H1 (cell line): ENCODE measurements at regions not wholly inside any gene's neighbourhood (a gene's known extent, or its start where the extent isn't known, plus 50 kb on each side); places are given as distances from the start of the nearest gene placed in this dataset.

Experiments used
- CTCF ChIA-PET: fragments of 300-600 bp; sonication (Branson Sonifier 250); formaldehyde crosslinking; loops from one replicate; lab custom pipeline; 2021; ENCODE audit not compliant: partially characterized antibody; lab: Charles Lee
- POLR2A ChIA-PET: fragments of 300-600 bp; sonication (Branson Sonifier 250); formaldehyde crosslinking; loops from one replicate; lab custom pipeline; 2021; ENCODE audit warnings: inconsistent platforms; ENCODE audit not compliant: partially characterized antibody; lab: Charles Lee
- DNase-seq, 2 experiments: peaks; one replicate each; pipeline versions ENCODE4 v3.0.0 to v3.0.0-alpha.2; 2010 to 2022; ENCODE audit warnings: low spot score in 2 of 2, low read depth in 1 of 2, mixed read lengths in 1 of 2
- FAIRE-seq: peaks from 2 replicates; lab custom pipeline; 2011; peaks lifted over from hg19 to GRCh38; lab: Jason Lieb, UNC
- H2AFZ ChIP-seq: 2 replicates; pipeline ENCODE4 v1.8.1; 2012; ENCODE audit warnings: low read length, inconsistent platforms
- H2AK5ac ChIP-seq: 2 replicates; pipeline ENCODE4 v1.6.1; 2013; ENCODE audit warnings: low read depth, low read length
- H2BK120ac ChIP-seq: replicated peaks from 2 replicates; pipeline ENCODE3; 2013; ENCODE audit warnings: low read depth, low read length, inconsistent platforms
- H2BK12ac ChIP-seq: 2 replicates; pipeline ENCODE4 v1.6.1; 2013; ENCODE audit warnings: low read depth, low read length
- H2BK15ac ChIP-seq: 2 replicates; pipeline ENCODE4 v1.6.1; 2013; ENCODE audit warnings: low read length
- H2BK20ac ChIP-seq: 2 replicates; pipeline ENCODE4 v1.6.1; 2013; ENCODE audit warnings: low read length
- H2BK5ac ChIP-seq: 2 replicates; pipeline ENCODE4 v1.6.1; 2013; ENCODE audit warnings: low read depth, low read length
- H3K14ac ChIP-seq: 2 replicates; pipeline ENCODE4 v1.6.1; 2013; ENCODE audit warnings: inconsistent platforms; ENCODE audit not compliant: insufficient read length
- H3K18ac ChIP-seq: 2 replicates; pipeline ENCODE4 v1.6.1; 2013; ENCODE audit warnings: low read length; ENCODE audit errors: extremely low read depth
- H3K23ac ChIP-seq: 2 replicates; pipeline ENCODE4 v1.6.1; 2013; ENCODE audit warnings: inconsistent platforms; ENCODE audit not compliant: insufficient read length
- H3K23me2 ChIP-seq: 2 replicates; pipeline ENCODE4 v1.6.1; 2013; ENCODE audit warnings: low read depth, low read length
- H3K27ac ChIP-seq: 2 replicates; pipeline ENCODE4 v1.6.1; 2011; ENCODE audit warnings: low read depth, low read length, inconsistent platforms
- H3K27me3 ChIP-seq, 4 experiments: replicated peaks in 1 of 4; 1 replicate in 1 of 4; 2 replicates in 3 of 4; pipeline versions ENCODE4 v1.6.1 to v1.8.1; 2011 to 2013; ENCODE audit warnings: low read length in 3 of 4, mild to moderate bottlenecking in 3 of 4, inconsistent platforms in 2 of 4, mixed read lengths in 2 of 4, moderate library complexity in 1 of 4; ENCODE audit not compliant: control insufficient read depth in 3 of 4, insufficient read depth in 3 of 4; ENCODE audit errors: extremely low read depth in 1 of 4
- H3K36me3 ChIP-seq, 4 experiments: 2 replicates each; pipeline versions ENCODE4 v1.6.1 to v1.8.1; 2011 to 2013; ENCODE audit warnings: mild to moderate bottlenecking in 4 of 4, low read length in 3 of 4, moderate library complexity in 2 of 4, control low read depth in 1 of 4, inconsistent platforms in 1 of 4; ENCODE audit not compliant: insufficient read depth in 4 of 4, control insufficient read depth in 2 of 4
- H3K4ac ChIP-seq: replicated peaks from 2 replicates; pipeline ENCODE3; 2013; ENCODE audit warnings: low read length, low read depth, mixed read lengths, inconsistent platforms; ENCODE audit not compliant: insufficient read length
- H3K4me1 ChIP-seq, 4 experiments: replicated peaks in 1 of 4; 1 replicate in 1 of 4; 2 replicates in 3 of 4; pipeline versions ENCODE4 v1.6.1 to v1.8.1; 2011 to 2013; ENCODE audit warnings: low read length in 3 of 4, inconsistent platforms in 2 of 4, mixed read lengths in 1 of 4; ENCODE audit not compliant: insufficient read depth in 4 of 4, control insufficient read depth in 3 of 4
- H3K4me2 ChIP-seq, 2 experiments: 2 replicates each; pipeline versions ENCODE4 v1.6.1 to v1.8.1; 2011 to 2013; ENCODE audit warnings: low read depth in 2 of 2, low read length in 2 of 2, control low read depth in 1 of 2, inconsistent platforms in 1 of 2, mild to moderate bottlenecking in 1 of 2; ENCODE audit not compliant: insufficient read depth in 1 of 2
- H3K4me3 ChIP-seq, 4 experiments: fragments of 200-600, 300-600 bp in 1 of 4; sonication (generic), shearing (Covaris generic), sonication (Bioruptor Twin) in 1 of 4; 2 replicates each; pipeline versions ENCODE4 v1.5.1 to v1.8.1; 2011 to 2016; ENCODE audit warnings: low read length in 4 of 4, low read depth in 3 of 4, control low read depth in 2 of 4, inconsistent platforms in 2 of 4, mild to moderate bottlenecking in 2 of 4, mixed read lengths in 1 of 4, moderate library complexity in 1 of 4; ENCODE audit not compliant: insufficient read depth in 2 of 4; ENCODE audit errors: extremely low read depth in 1 of 4
- H3K56ac ChIP-seq: replicated peaks from 2 replicates; pipeline ENCODE3; 2013; ENCODE audit warnings: low read depth, mild to moderate bottlenecking, mixed read lengths, low read length, inconsistent platforms; ENCODE audit not compliant: insufficient read length
- H3K79me1 ChIP-seq: 2 replicates; pipeline ENCODE4 v1.6.1; 2013; ENCODE audit warnings: low read depth, low read length, control low read depth
- H3K79me2 ChIP-seq, 2 experiments: 2 replicates each; pipeline versions ENCODE4 v1.6.1 to v1.8.1; 2012 to 2013; ENCODE audit warnings: low read length in 2 of 2, mild to moderate bottlenecking in 2 of 2, inconsistent platforms in 1 of 2; ENCODE audit not compliant: insufficient read depth in 2 of 2, control insufficient read depth in 1 of 2
- H3K9ac ChIP-seq, 4 experiments: replicated peaks in 1 of 4; 1 replicate in 1 of 4; 2 replicates in 3 of 4; pipeline versions ENCODE4 v1.6.1 to v1.8.1; 2011 to 2013; ENCODE audit warnings: low read depth in 3 of 4, low read length in 3 of 4, control low read depth in 2 of 4, mild to moderate bottlenecking in 2 of 4, moderate library complexity in 2 of 4, inconsistent platforms in 1 of 4; ENCODE audit errors: extremely low read depth in 1 of 4
- H3K9me3 ChIP-seq, 2 experiments: 2 replicates each; pipeline versions ENCODE4 v1.6.1 to v1.8.1; 2012 to 2013; ENCODE audit warnings: mild to moderate bottlenecking in 2 of 2, moderate library complexity in 2 of 2, control low read depth in 1 of 2, inconsistent platforms in 1 of 2, low read depth in 1 of 2, low read length in 1 of 2, mixed read lengths in 1 of 2; ENCODE audit not compliant: insufficient read depth in 2 of 2
- H4K20me1 ChIP-seq, 2 experiments: replicated peaks in 1 of 2; 2 replicates each; pipeline versions ENCODE3 to v1.8.1; 2011 to 2013; ENCODE audit warnings: inconsistent platforms in 2 of 2, low read length in 2 of 2, mild to moderate bottlenecking in 1 of 2; ENCODE audit not compliant: insufficient read depth in 2 of 2, control insufficient read depth in 1 of 2
- H4K5ac ChIP-seq: 2 replicates; pipeline ENCODE4 v1.6.1; 2013; ENCODE audit warnings: low read length, low read depth, mixed read lengths, inconsistent platforms; ENCODE audit not compliant: insufficient read length
- H4K8ac ChIP-seq: 2 replicates; pipeline ENCODE4 v1.8.0; 2013; ENCODE audit warnings: mild to moderate bottlenecking, moderate library complexity, low read length, inconsistent platforms; ENCODE audit not compliant: insufficient read depth; ENCODE audit errors: extremely low read depth
- H4K91ac ChIP-seq: replicated peaks from 2 replicates; pipeline ENCODE3; 2013; ENCODE audit warnings: low read length, mixed read lengths, inconsistent platforms; ENCODE audit not compliant: insufficient read length
- ATF3 ChIP-seq: IDR thresholded peaks from 2 replicates; pipeline ENCODE4 v1.6.1; 2011; ENCODE audit warnings: low read depth, mild to moderate bottlenecking, low read length; ENCODE audit not compliant: insufficient read depth
- CTBP2 ChIP-seq: IDR thresholded peaks from 2 replicates; pipeline ENCODE4 v1.7.0; 2011; ENCODE audit warnings: borderline replicate concordance, mild to moderate bottlenecking, moderate library complexity, mixed read lengths, low read length; ENCODE audit not compliant: insufficient read depth, insufficient read length
- EP300 ChIP-seq, 2 experiments: IDR thresholded peaks; 1 replicate in 1 of 2; 2 replicates in 1 of 2; pipeline ENCODE4 v1.6.1; 2011 to 2012; ENCODE audit warnings: low read depth in 2 of 2, low read length in 2 of 2, mild to moderate bottlenecking in 2 of 2, borderline replicate concordance in 1 of 2, inconsistent platforms in 1 of 2, moderate library complexity in 1 of 2
- KDM5A ChIP-seq: fragments of 200-600 bp; IDR thresholded peaks from 2 replicates; pipeline ENCODE4 v1.7.1; 2012; ENCODE audit warnings: mild to moderate bottlenecking, low read length, inconsistent platforms, mixed read lengths
- POU5F1 ChIP-seq: IDR thresholded peaks from 2 replicates; pipeline ENCODE4 v1.6.1; 2011; ENCODE audit warnings: low read depth, mild to moderate bottlenecking, low read length, moderate library complexity
- SP1 ChIP-seq: IDR thresholded peaks from 2 replicates; pipeline ENCODE4 v1.6.1; 2011; ENCODE audit warnings: low read depth, low read length
- SP2 ChIP-seq: IDR thresholded peaks from 2 replicates; pipeline ENCODE4 v1.6.1; 2012; ENCODE audit warnings: mild to moderate bottlenecking, low read length, inconsistent platforms
- WGBS, 2 experiments: shearing (Covaris generic) in 1 of 2; methylation state at CpG; one replicate each; pipeline versions ENCODE4 v1.1.6 to v1.1.7; 2013 to 2015; ENCODE audit warnings: low lambda C conversion rate in 2 of 2, mixed read lengths in 2 of 2, inconsistent platforms in 1 of 2, low coverage in 1 of 2, missing lambda C conversion rate in 1 of 2; ENCODE audit not compliant: insufficient replicate concordance in 2 of 2, insufficient coverage in 1 of 2, insufficient read length in 1 of 2; ENCODE audit errors: extremely low coverage in 1 of 2, missing lambda C conversion rate in 1 of 2; 5-methylcytosine and 5-hydroxymethylcytosine counted together

- POLR2A ChIA-PET: no interaction called here
- peaks cover 0 to 3% (median 0%) of the 10 kb centered on the region in 4 experiments; a peak in 2 of 7 replicates for H3K4me1 ChIP-seq
- no peak overlapping the region for H3K9ac ChIP-seq
- CTCF ChIA-PET: interaction anchor here (1.4 kb wide), 1 partner anchor 14 kb away, joined by 4 read pairs; no protein-coding TSS in a partner anchor
- H2AK5ac ChIP-seq: no peak overlapping the region
- H4K8ac ChIP-seq: no peak overlapping the region
- no peaks in the 10 kb centered on the region for H3K23me2 ChIP-seq
- H3K79me1 ChIP-seq: no peaks in the 10 kb centered on the region
- FAIRE-seq: no peak
- H4K91ac ChIP-seq: no peak overlapping the region
- no peak overlapping the region for H2BK15ac ChIP-seq
- no peak overlapping the region for H4K5ac ChIP-seq
- no peak overlapping the region for H3K18ac ChIP-seq
- no peak overlapping the region for H3K4ac ChIP-seq
- no peak overlapping the region for H3K23ac ChIP-seq
- H2BK5ac ChIP-seq: no peak overlapping the region
- no peak for DNase-seq
- no peak overlapping the region for H3K4me2 ChIP-seq
- H3K14ac ChIP-seq: no peak overlapping the region
- H2BK12ac ChIP-seq: no peak overlapping the region
- H3K56ac ChIP-seq: no peak overlapping the region
- no peaks in the 10 kb centered on the region for H3K79me2 ChIP-seq
- TF ChIP-seq SP2: no peak
- TF ChIP-seq CTBP2: no peak
- TF ChIP-seq EP300 (IDR thresholded peaks at IDR 0.05; ENCODE audit: borderline replicate concordance in 1 of 2, low read depth in 2 of 2, low read length in 2 of 2): no peak
- TF ChIP-seq POU5F1: no peak
- TF ChIP-seq ATF3: no peak
- no peak for TF ChIP-seq KDM5A
- TF ChIP-seq SP1: no peak
- TF ChIP-seq, all 59 proteins: peak for 0
- Histone ChIP-seq H3K9me3 (peaks cover 5 to 6% of the 10 kb centered on the region in 2 experiments; a peak in 1 of 4 replicates), H2BK20ac (0 out of 2 replicates have a peak overlapping the region, but pooled peaks have one; percentile 2), H4K20me1 (no peaks in the 10 kb centered on the region), H3K27ac (no peak overlapping the region), H3K4me3 (no peak overlapping the region), H2AFZ (no peak overlapping the region), H2BK120ac (no peak overlapping the region), H3K27me3 (no peaks in the 10 kb centered on the region), H3K36me3 (no peaks in the 10 kb centered on the region)
- WGBS, 2 experiments: 87% methylated on average over 12 of the region's 12 CpGs; no CpG with 5 or more reads in 1 of the 2 experiments
Measured at GRCh38 chr2:8440029-8440778, 241.7 kb upstream of the ID2 start.
